NB4 (cell line): ENCODE measurements at regions not wholly inside any gene's neighbourhood (a gene's known extent, or its start where the extent isn't known, plus 50 kb on each side); places are given as distances from the start of the nearest gene placed in this dataset.

Experiments
- CTCF ChIP-seq: IDR thresholded peaks from one replicate; pipeline ENCODE4 v1.5.1; 2012; ENCODE audit warnings: low read depth, low read length
- POLR2A ChIP-seq: IDR thresholded peaks from 2 replicates; pipeline ENCODE4 v1.6.1; 2011; ENCODE audit warnings: mild to moderate bottlenecking; ENCODE audit not compliant: insufficient read length; ENCODE audit errors: extremely low read depth

- TF ChIP-seq POLR2A (no peak), CTCF (no peak)
Measured at GRCh38 chr2:53253244-53253643, 514.4 kb upstream of the CHAC2 start.
